H9 (cell line): ENCODE measurements at regions not wholly inside any gene's neighbourhood (a gene's known extent, or its start where the extent isn't known, plus 50 kb on each side); places are given as distances from the start of the nearest gene placed in this dataset.

Source experiments
- DNase-seq: peaks from one replicate; pipeline ENCODE4 v3.0.0-alpha.2; 2017
- H2AFZ ChIP-seq: one replicate; pipeline ENCODE4 v1.6.1; 2013; ENCODE audit warnings: mild to moderate bottlenecking, low read length, control low read depth, moderate library complexity
- H2AK5ac ChIP-seq: 2 replicates; pipeline ENCODE4 v1.6.1; 2013; ENCODE audit warnings: low read length, control low read depth, mixed read lengths; ENCODE audit not compliant: insufficient read length
- H2BK120ac ChIP-seq: one replicate; pipeline ENCODE4 v1.6.1; 2013; ENCODE audit warnings: low read depth, mild to moderate bottlenecking, low read length, control low read depth, inconsistent platforms; ENCODE audit not compliant: poor library complexity, severe bottlenecking
- H2BK12ac ChIP-seq: 2 replicates; pipeline ENCODE4 v1.6.1; 2013; ENCODE audit warnings: low read length, control low read depth, mixed read lengths, low read depth; ENCODE audit not compliant: insufficient read length
- H2BK15ac ChIP-seq: 2 replicates; pipeline ENCODE4 v1.6.1; 2013; ENCODE audit warnings: low read depth, low read length, control low read depth
- H2BK20ac ChIP-seq: one replicate; pipeline ENCODE4 v1.6.1; 2013; ENCODE audit warnings: low read depth, mild to moderate bottlenecking, low read length, control low read depth, inconsistent platforms; ENCODE audit not compliant: poor library complexity, severe bottlenecking
- H2BK5ac ChIP-seq: 2 replicates; pipeline ENCODE4 v1.6.1; 2013; ENCODE audit warnings: low read length, control low read depth, mixed read lengths; ENCODE audit not compliant: insufficient read length
- H3K14ac ChIP-seq: 2 replicates; pipeline ENCODE4 v1.6.1; 2013; ENCODE audit warnings: low read length, control low read depth; ENCODE audit not compliant: insufficient read depth
- H3K18ac ChIP-seq: 2 replicates; pipeline ENCODE4 v1.6.1; 2013; ENCODE audit warnings: low read depth, mild to moderate bottlenecking, mixed read lengths, low read length, control low read depth; ENCODE audit not compliant: insufficient read length
- H3K23ac ChIP-seq: 2 replicates; pipeline ENCODE4 v1.6.1; 2013; ENCODE audit warnings: low read length, control low read depth, mixed read lengths, low read depth; ENCODE audit not compliant: insufficient read length
- H3K23me2 ChIP-seq: 2 replicates; pipeline ENCODE4 v1.6.1; 2013; ENCODE audit warnings: low read depth, mild to moderate bottlenecking, mixed read lengths, low read length, control low read depth; ENCODE audit not compliant: insufficient read length, poor library complexity, severe bottlenecking
- H3K27ac ChIP-seq: 2 replicates; pipeline ENCODE4 v1.5.1; 2013; ENCODE audit warnings: low read length, control low read depth, mixed read lengths, low read depth; ENCODE audit not compliant: insufficient read length
- H3K27me3 ChIP-seq: 2 replicates; pipeline ENCODE4 v1.6.1; 2013; ENCODE audit warnings: low read length, control low read depth, inconsistent platforms; ENCODE audit not compliant: insufficient read depth
- H3K4ac ChIP-seq: 2 replicates; pipeline ENCODE4 v1.6.1; 2013; ENCODE audit warnings: low read depth, mild to moderate bottlenecking, control low read depth, inconsistent platforms, low read length, moderate library complexity
- H3K4me1 ChIP-seq: 2 replicates; pipeline ENCODE4 v1.6.1; 2013; ENCODE audit warnings: low read length, control low read depth, inconsistent platforms; ENCODE audit not compliant: insufficient read depth
- H3K4me2 ChIP-seq: 2 replicates; pipeline ENCODE4 v1.6.1; 2013; ENCODE audit warnings: low read length, control low read depth, mixed read lengths; ENCODE audit not compliant: insufficient read length, insufficient read depth
- H3K56ac ChIP-seq: 2 replicates; pipeline ENCODE4 v1.6.1; 2013; ENCODE audit warnings: low read depth, mild to moderate bottlenecking, mixed read lengths, low read length, control low read depth; ENCODE audit not compliant: insufficient read length
- H3K79me1 ChIP-seq: 2 replicates; pipeline ENCODE4 v1.6.1; 2013; ENCODE audit warnings: low read depth, mild to moderate bottlenecking, moderate library complexity, low read length, control low read depth, inconsistent platforms; ENCODE audit not compliant: insufficient read depth, poor library complexity, severe bottlenecking
- H3K79me2 ChIP-seq: 2 replicates; pipeline ENCODE4 v1.6.1; 2013; ENCODE audit warnings: low read length, control low read depth, inconsistent platforms; ENCODE audit not compliant: insufficient read depth
- H3K9ac ChIP-seq: 2 replicates; pipeline ENCODE4 v1.6.1; 2013; ENCODE audit warnings: low read length, control low read depth, mixed read lengths; ENCODE audit not compliant: insufficient read length; ENCODE audit errors: extremely low read depth
- H3K9me3 ChIP-seq: one replicate; pipeline ENCODE4 v1.6.1; 2013; ENCODE audit warnings: low read depth, low read length, inconsistent platforms; ENCODE audit not compliant: control insufficient read depth
- H3T11ph ChIP-seq: one replicate; pipeline ENCODE4 v1.6.1; 2013; ENCODE audit warnings: mild to moderate bottlenecking, low read length, control low read depth, inconsistent platforms
- H4K20me1 ChIP-seq: one replicate; pipeline ENCODE4 v1.6.1; 2013; ENCODE audit not compliant: control insufficient read depth, insufficient read length, insufficient read depth
- H4K5ac ChIP-seq: 2 replicates; pipeline ENCODE4 v1.6.1; 2013; ENCODE audit warnings: low read depth, mild to moderate bottlenecking, mixed read lengths, low read length, control low read depth; ENCODE audit not compliant: insufficient read length
- H4K8ac ChIP-seq: replicated peaks from 2 replicates; pipeline ENCODE4 v1.6.1; 2013; ENCODE audit warnings: low read length, control low read depth, mixed read lengths, low read depth; ENCODE audit not compliant: insufficient read length
- H4K91ac ChIP-seq: 2 replicates; pipeline ENCODE4 v1.6.1; 2013; ENCODE audit warnings: low read depth, mild to moderate bottlenecking, moderate library complexity, mixed read lengths, low read length, control low read depth; ENCODE audit not compliant: insufficient read length
- H3K27ac Mint-ChIP-seq, 3 experiments: 2 replicates in 2 of 3; 3 replicates in 1 of 3; pipeline ENCODE4 v1.8.0; 2020 to 2021; ENCODE audit warnings: mixed read lengths in 3 of 3, mild to moderate bottlenecking in 1 of 3, moderate library complexity in 1 of 3
- H3K27me3 Mint-ChIP-seq: 2 replicates; pipeline ENCODE4 v1.8.0; 2021; ENCODE audit warnings: low read depth, mild to moderate bottlenecking, moderate library complexity, mixed read lengths
- H3K36me3 Mint-ChIP-seq, 3 experiments: 2 replicates in 2 of 3; 3 replicates in 1 of 3; pipeline ENCODE4 v1.8.0; 2020 to 2021; ENCODE audit warnings: low read depth in 3 of 3, mixed read lengths in 3 of 3; ENCODE audit not compliant: insufficient read depth in 1 of 3
- H3K4me1 Mint-ChIP-seq, 2 experiments: 2 replicates each; pipeline ENCODE4 v1.8.0; 2020; ENCODE audit warnings: mixed read lengths in 2 of 2
- H3K4me3 Mint-ChIP-seq, 2 experiments: 2 replicates in 1 of 2; 3 replicates in 1 of 2; pipeline ENCODE4 v1.8.0; 2020 to 2021; ENCODE audit warnings: mild to moderate bottlenecking in 2 of 2, mixed read lengths in 2 of 2, moderate library complexity in 1 of 2
- H3K9me3 Mint-ChIP-seq, 2 experiments: 2 replicates in 1 of 2; 3 replicates in 1 of 2; pipeline ENCODE4 v1.8.0; 2020; ENCODE audit warnings: mild to moderate bottlenecking in 2 of 2, mixed read lengths in 2 of 2, moderate library complexity in 1 of 2
- WGBS: extraction: QIAGEN DNeasy Blood & Tissue Kit; methylation state at CpG from one replicate; pipeline ENCODE4 v1.1.7; 2013; ENCODE audit warnings: missing lambda C conversion rate, low lambda C conversion rate, mixed read lengths; ENCODE audit not compliant: insufficient read length; ENCODE audit errors: extremely low coverage; 5-methylcytosine and 5-hydroxymethylcytosine counted together
- TF ChIP-seq, protein P1 (sequence below): fragments of 200-600 bp; sonication (generic); conservative IDR thresholded peaks from 3 replicates; pipeline ENCODE4 v1.8.0; 2021; ENCODE audit warnings: antibody characterized with exemption, mild to moderate bottlenecking

DNA sequence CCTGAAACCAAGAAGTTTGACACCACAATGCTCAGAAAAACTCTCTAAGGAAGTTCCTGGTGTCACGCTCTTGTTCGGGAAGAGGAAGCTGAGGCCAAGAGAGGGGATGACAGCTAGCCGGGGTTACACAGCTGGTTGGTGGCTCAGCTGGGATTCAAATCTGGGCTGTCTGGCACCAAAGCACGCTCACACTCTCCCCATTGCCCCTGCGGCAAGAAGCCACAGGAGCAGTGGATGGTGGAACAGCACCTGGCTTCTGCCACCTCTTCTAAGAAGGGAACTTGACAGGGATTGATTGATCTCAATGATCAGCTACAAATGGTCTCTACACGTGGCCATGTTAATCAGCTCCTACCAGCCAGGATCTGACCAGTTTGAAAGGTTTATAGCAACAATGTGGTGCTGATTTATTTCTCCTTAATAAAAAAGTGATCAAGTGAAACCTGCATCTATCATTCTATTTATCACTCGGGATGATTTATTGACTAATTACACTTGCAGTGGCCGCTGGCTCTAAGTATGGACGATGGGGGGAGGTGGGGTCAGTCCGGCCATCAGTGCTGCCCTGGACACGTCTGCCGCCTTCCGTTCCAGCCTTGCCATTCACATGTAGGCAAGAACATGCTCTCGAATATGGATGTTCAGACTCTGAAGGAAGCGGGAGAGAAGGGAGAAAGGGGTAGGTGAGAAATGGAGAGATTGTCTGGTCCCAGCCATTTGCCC, 71.9 kb upstream of the TOP1 start:
- WGBS, result no CpG with 5 or more reads among the region's 15 CpGs
- H2BK120ac ChIP-seq, result no peak overlapping the region

More for the DNA sequence above, 71.9 kb upstream of the TOP1 start:
- Mint-ChIP-seq H3K27ac (no peak overlapping the region), H3K9me3 (peaks cover 3 to 8% of the 10 kb centered on the region in 2 experiments; a peak in 2 of 5 replicates), H3K27me3 (peaks cover 7% of the 10 kb centered on the region), H3K36me3 (no peaks in the 10 kb centered on the region), H3K4me3 (no peak overlapping the region), H3K4me1 (peaks cover 3 to 14% of the 10 kb centered on the region in 2 experiments; a peak in 3 of 4 replicates)
- H3K79me1 ChIP-seq, result no peaks in the 10 kb centered on the region
- H3K18ac ChIP-seq, result no peak overlapping the region
- H3K27ac ChIP-seq, result no peak overlapping the region
- H2AFZ ChIP-seq, result no peak overlapping the region
- no peaks in the 10 kb centered on the region for H3K9me3 ChIP-seq
- no peaks in the 10 kb centered on the region for H3K23me2 ChIP-seq
- H4K5ac ChIP-seq, result no peak overlapping the region
- DNase-seq, result no peak
- no peak overlapping the region for H3T11ph ChIP-seq
- no peak overlapping the region for H3K56ac ChIP-seq
- H3K4me2 ChIP-seq, result no peak overlapping the region
- H4K8ac ChIP-seq, result no peak overlapping the region
- H2AK5ac ChIP-seq, result no peak overlapping the region
- no peak overlapping the region for H2BK15ac ChIP-seq
- H4K20me1 ChIP-seq, result no peaks in the 10 kb centered on the region
- no peak overlapping the region for H2BK20ac ChIP-seq
- TF ChIP-seq, protein P1, sequence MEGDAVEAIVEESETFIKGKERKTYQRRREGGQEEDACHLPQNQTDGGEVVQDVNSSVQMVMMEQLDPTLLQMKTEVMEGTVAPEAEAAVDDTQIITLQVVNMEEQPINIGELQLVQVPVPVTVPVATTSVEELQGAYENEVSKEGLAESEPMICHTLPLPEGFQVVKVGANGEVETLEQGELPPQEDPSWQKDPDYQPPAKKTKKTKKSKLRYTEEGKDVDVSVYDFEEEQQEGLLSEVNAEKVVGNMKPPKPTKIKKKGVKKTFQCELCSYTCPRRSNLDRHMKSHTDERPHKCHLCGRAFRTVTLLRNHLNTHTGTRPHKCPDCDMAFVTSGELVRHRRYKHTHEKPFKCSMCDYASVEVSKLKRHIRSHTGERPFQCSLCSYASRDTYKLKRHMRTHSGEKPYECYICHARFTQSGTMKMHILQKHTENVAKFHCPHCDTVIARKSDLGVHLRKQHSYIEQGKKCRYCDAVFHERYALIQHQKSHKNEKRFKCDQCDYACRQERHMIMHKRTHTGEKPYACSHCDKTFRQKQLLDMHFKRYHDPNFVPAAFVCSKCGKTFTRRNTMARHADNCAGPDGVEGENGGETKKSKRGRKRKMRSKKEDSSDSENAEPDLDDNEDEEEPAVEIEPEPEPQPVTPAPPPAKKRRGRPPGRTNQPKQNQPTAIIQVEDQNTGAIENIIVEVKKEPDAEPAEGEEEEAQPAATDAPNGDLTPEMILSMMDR, result no peak
- H3K14ac ChIP-seq, result no peak overlapping the region
- no peak overlapping the region for H2BK12ac ChIP-seq
- no peaks in the 10 kb centered on the region for H3K27me3 ChIP-seq
- H3K79me2 ChIP-seq, result no peaks in the 10 kb centered on the region
- no peaks in the 10 kb centered on the region for H3K4me1 ChIP-seq
- H2BK5ac ChIP-seq, result no peak overlapping the region
- no peak overlapping the region for H3K23ac ChIP-seq
- H3K9ac ChIP-seq, result no peak overlapping the region
- H4K91ac ChIP-seq, result no peak overlapping the region
- no peak overlapping the region for H3K4ac ChIP-seq
